ENCODE measurements at regions not wholly inside any gene's neighbourhood (a gene's known extent, or its start where the extent isn't known, plus 50 kb on each side); places are given as distances from the start of the nearest gene placed in this dataset.

- no peak for DNase-seq (ENCODE audit: low spot score in 2 of 2)
- H3K27ac ChIP-seq = no peak overlapping the region
- WGBS = 50% methylated on average over 3 of the region's 3 CpGs
- no peaks in the 10 kb centered on the region for H3K4me1 ChIP-seq
- H3K4me3 ChIP-seq = no peak overlapping the region
- no peaks in the 10 kb centered on the region for H3K36me3 ChIP-seq
- H3K27me3 ChIP-seq = no peaks in the 10 kb centered on the region
- TF ChIP-seq POLR2A (IDR thresholded peaks at IDR 0.05) (no peak), EP300 (IDR thresholded peaks at IDR 0.05) (no peak), CTCF (IDR thresholded peaks at IDR 0.05) (no peak), POLR2AphosphoS5 (IDR thresholded peaks at IDR 0.05) (no peak)
- H3K9me3 ChIP-seq = no peaks in the 10 kb centered on the region
Observed at GRCh38 chr18:11407940-11408339, 201.5 kb upstream of the SLC35G4 start.

- Histone ChIP-seq H3K9me3 (no peaks in the 10 kb centered on the region), H3K27me3 (no peaks in the 10 kb centered on the region), H3K27ac (no peak overlapping the region), H3K4me3 (no peak overlapping the region), H3K36me3 (no peaks in the 10 kb centered on the region), H3K4me1 (no peaks in the 10 kb centered on the region)
- DNase-seq (ENCODE audit: low spot score in 2 of 2) = no peak
- TF ChIP-seq POLR2AphosphoS5 (IDR thresholded peaks at IDR 0.05) = no peak
- TF ChIP-seq POLR2A (IDR thresholded peaks at IDR 0.05) = no peak
- TF ChIP-seq EP300 (IDR thresholded peaks at IDR 0.05) = no peak
- TF ChIP-seq CTCF (IDR thresholded peaks at IDR 0.05) = no peak
- WGBS = 84% methylated on average over 5 of the region's 5 CpGs
Observed at GRCh38 chr18:11405804-11406203, 203.6 kb upstream of the SLC35G4 start.

- no peak for DNase-seq (ENCODE audit: low spot score in 2 of 2)
- H3K4me1 ChIP-seq = no peaks in the 10 kb centered on the region
- no peaks in the 10 kb centered on the region for H3K36me3 ChIP-seq
- H3K27me3 ChIP-seq = no peaks in the 10 kb centered on the region
- no peak for TF ChIP-seq EP300 (IDR thresholded peaks at IDR 0.05)
- no peak for TF ChIP-seq CTCF (IDR thresholded peaks at IDR 0.05)
- TF ChIP-seq POLR2A (IDR thresholded peaks at IDR 0.05) = no peak
- no peak for TF ChIP-seq POLR2AphosphoS5 (IDR thresholded peaks at IDR 0.05)
- no peak overlapping the region for H3K27ac ChIP-seq
- no peaks in the 10 kb centered on the region for H3K9me3 ChIP-seq
- 76% methylated on average over 1 of the region's 1 CpG for WGBS
- H3K4me3 ChIP-seq = no peak overlapping the region
Observed at GRCh38 chr18:11400703-11401102, 208.7 kb upstream of the SLC35G4 start.

GRCh38 chr18:11398625-11399024 lies 210.8 kb upstream of the SLC35G4 start:
- no peak overlapping the region for H3K27ac ChIP-seq
- H3K36me3 ChIP-seq = no peaks in the 10 kb centered on the region
- WGBS = 53% methylated on average over 3 of the region's 3 CpGs
- no peak for TF ChIP-seq EP300 (IDR thresholded peaks at IDR 0.05)
- no peak for TF ChIP-seq POLR2A (IDR thresholded peaks at IDR 0.05)
- no peak for TF ChIP-seq CTCF (IDR thresholded peaks at IDR 0.05)
- no peak for TF ChIP-seq POLR2AphosphoS5 (IDR thresholded peaks at IDR 0.05)
- no peaks in the 10 kb centered on the region for H3K27me3 ChIP-seq
- H3K9me3 ChIP-seq = no peaks in the 10 kb centered on the region
- no peak overlapping the region for H3K4me3 ChIP-seq
- DNase-seq (ENCODE audit: low spot score in 2 of 2) = no peak
- no peaks in the 10 kb centered on the region for H3K4me1 ChIP-seq

GRCh38 chr18:11392980-11393885 lies 216.2 kb upstream of the SLC35G4 start:
- no peak overlapping the region for H3K4me3 ChIP-seq
- TF ChIP-seq EP300 (IDR thresholded peaks at IDR 0.05) (no peak), POLR2AphosphoS5 (IDR thresholded peaks at IDR 0.05) (no peak), CTCF (IDR thresholded peaks at IDR 0.05) (no peak), POLR2A (IDR thresholded peaks at IDR 0.05) (no peak)
- peaks cover 4% of the 10 kb centered on the region for H3K4me1 ChIP-seq
- no peak for DNase-seq (ENCODE audit: low spot score in 2 of 2)
- 58% methylated on average over 8 of the region's 9 CpGs for WGBS
- H3K36me3 ChIP-seq = no peaks in the 10 kb centered on the region
- H3K9me3 ChIP-seq = no peaks in the 10 kb centered on the region
- H3K27ac ChIP-seq = no peak overlapping the region
- no peaks in the 10 kb centered on the region for H3K27me3 ChIP-seq
